Ascending aorta (tissue), 2 donors: ENCODE measurements at regions not wholly inside any gene's neighbourhood (a gene's known extent, or its start where the extent isn't known, plus 50 kb on each side); places are given as distances from the start of the nearest gene placed in this dataset.

Experiments
- DNase-seq, 2 donors: peaks; one replicate each; pipeline ENCODE4 v3.0.0-alpha.2; 2019; ENCODE audit warnings: low spot score in 2 of 2
- H3K27ac ChIP-seq, 2 donors: fragments of 200-600 bp; sonication (generic); one replicate each; pipeline ENCODE4 v1.5.1; 2016 to 2017; ENCODE audit warnings: mild to moderate bottlenecking in 1 of 2
- H3K27me3 ChIP-seq: fragments of 200-600 bp; sonication (generic); one replicate; pipeline ENCODE4 v1.5.1; 2017
- H3K36me3 ChIP-seq, 2 donors: fragments of 200-600 bp; sonication (generic); one replicate each; pipeline ENCODE4 v1.5.1; 2016
- H3K4me1 ChIP-seq, 2 donors: fragments of 200-600 bp; sonication (generic); one replicate each; pipeline ENCODE4 v1.5.1; 2016 to 2017; ENCODE audit warnings: mild to moderate bottlenecking in 1 of 2
- H3K4me3 ChIP-seq, 2 donors: fragments of 200-600 bp; sonication (generic); one replicate each; pipeline ENCODE4 v1.5.1; 2016 to 2017; ENCODE audit warnings: mild to moderate bottlenecking in 1 of 2
- H3K9me3 ChIP-seq, 2 donors: fragments of 200-600 bp; sonication (generic); one replicate each; pipeline ENCODE4 v1.5.1; 2016
- intact Hi-C: fragments of 100-400 bp; cut with DNase I; formaldehyde crosslinking; loops from one replicate; pipeline ENCODE4 v1.15.1; 2023
- TF ChIP-seq, protein P1 (sequence below), 3 experiments: fragments of 200-600 bp in 2 of 3; fragments of 450-650 bp in 1 of 3; sonication (generic) in 2 of 3; IDR thresholded peaks; one replicate each; pipeline ENCODE4 v1.5.1; 2016 to 2019; ENCODE audit warnings: antibody characterized with exemption in 3 of 3, mild to moderate bottlenecking in 1 of 3, moderate library complexity in 1 of 3

DNA sequence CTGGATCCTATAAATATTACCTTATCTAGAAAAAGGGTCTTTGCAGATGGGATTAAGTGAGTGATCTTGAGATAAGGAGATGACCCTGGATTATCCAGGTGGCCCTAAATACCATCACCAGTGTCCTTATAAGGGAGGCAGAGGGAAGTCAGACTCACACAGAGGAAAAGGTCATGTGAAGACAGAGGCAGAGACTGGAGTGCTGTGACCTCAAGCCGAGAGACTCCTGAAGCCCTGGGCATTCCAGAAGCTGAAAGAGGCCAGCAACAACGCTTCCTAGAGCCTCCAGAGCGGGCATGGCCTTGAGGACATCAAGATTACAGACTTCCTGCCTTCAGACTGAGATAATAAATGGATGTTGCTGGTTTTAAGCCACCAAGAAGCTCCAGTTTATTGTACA lies 118.8 kb downstream of the ATPSCKMT start:
- TF ChIP-seq, protein P1, sequence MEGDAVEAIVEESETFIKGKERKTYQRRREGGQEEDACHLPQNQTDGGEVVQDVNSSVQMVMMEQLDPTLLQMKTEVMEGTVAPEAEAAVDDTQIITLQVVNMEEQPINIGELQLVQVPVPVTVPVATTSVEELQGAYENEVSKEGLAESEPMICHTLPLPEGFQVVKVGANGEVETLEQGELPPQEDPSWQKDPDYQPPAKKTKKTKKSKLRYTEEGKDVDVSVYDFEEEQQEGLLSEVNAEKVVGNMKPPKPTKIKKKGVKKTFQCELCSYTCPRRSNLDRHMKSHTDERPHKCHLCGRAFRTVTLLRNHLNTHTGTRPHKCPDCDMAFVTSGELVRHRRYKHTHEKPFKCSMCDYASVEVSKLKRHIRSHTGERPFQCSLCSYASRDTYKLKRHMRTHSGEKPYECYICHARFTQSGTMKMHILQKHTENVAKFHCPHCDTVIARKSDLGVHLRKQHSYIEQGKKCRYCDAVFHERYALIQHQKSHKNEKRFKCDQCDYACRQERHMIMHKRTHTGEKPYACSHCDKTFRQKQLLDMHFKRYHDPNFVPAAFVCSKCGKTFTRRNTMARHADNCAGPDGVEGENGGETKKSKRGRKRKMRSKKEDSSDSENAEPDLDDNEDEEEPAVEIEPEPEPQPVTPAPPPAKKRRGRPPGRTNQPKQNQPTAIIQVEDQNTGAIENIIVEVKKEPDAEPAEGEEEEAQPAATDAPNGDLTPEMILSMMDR (IDR thresholded peaks at IDR 0.05) = no peak
- no peak for DNase-seq
- no peaks in the 10 kb centered on the region for H3K36me3 ChIP-seq
- no peak overlapping the region for H3K27ac ChIP-seq
- H3K4me3 ChIP-seq = no peak overlapping the region
- H3K27me3 ChIP-seq = no peaks in the 10 kb centered on the region
- H3K9me3 ChIP-seq = no peaks in the 10 kb centered on the region
- intact Hi-C loops = no loop called here
- H3K4me1 ChIP-seq = no peaks in the 10 kb centered on the region

GRCh38 chr5:10126900-10127299 lies 122.8 kb downstream of the ATPSCKMT start:
- Histone ChIP-seq H3K4me1 (no peaks in the 10 kb centered on the region), H3K27me3 (no peaks in the 10 kb centered on the region), H3K27ac (no peak overlapping the region), H3K36me3 (no peaks in the 10 kb centered on the region), H3K9me3 (no peaks in the 10 kb centered on the region), H3K4me3 (no peak overlapping the region)
- no peak for DNase-seq
- intact Hi-C loops = no loop called here
- TF ChIP-seq, protein P1 (IDR thresholded peaks at IDR 0.05) = no peak

GRCh38 chr5:10125116-10125515 lies 124.6 kb downstream of the ATPSCKMT start:
- intact Hi-C loops = no loop called here
- H3K27me3 ChIP-seq = no peaks in the 10 kb centered on the region
- no peaks in the 10 kb centered on the region for H3K4me1 ChIP-seq
- no peak overlapping the region for H3K27ac ChIP-seq
- H3K36me3 ChIP-seq = no peaks in the 10 kb centered on the region
- no peak overlapping the region for H3K4me3 ChIP-seq
- TF ChIP-seq, protein P1 (IDR thresholded peaks at IDR 0.05) = no peak
- DNase-seq = no peak
- no peaks in the 10 kb centered on the region for H3K9me3 ChIP-seq

DNA sequence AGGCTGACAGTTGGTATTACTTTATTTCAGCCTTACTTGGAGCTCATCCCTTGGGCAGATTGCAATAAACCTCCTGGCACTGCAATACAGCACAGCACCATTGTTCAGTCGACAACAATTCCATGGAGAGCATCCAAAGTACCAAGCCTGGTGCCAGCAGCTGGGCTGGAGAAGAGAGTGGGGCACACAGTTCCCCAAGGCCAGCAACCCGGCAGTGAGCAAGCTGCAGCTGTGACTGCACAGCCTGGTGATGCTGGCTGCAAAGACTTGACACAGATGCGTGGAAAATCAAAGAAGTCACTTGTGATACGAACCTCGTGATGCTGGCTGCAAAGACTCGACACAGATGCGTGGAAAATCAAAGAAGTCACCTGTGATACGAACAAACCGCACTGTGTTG lies 125.4 kb downstream of the ATPSCKMT start:
- no peaks in the 10 kb centered on the region for H3K36me3 ChIP-seq
- no peaks in the 10 kb centered on the region for H3K9me3 ChIP-seq
- H3K27me3 ChIP-seq = no peaks in the 10 kb centered on the region
- no peak overlapping the region for H3K27ac ChIP-seq
- no peak overlapping the region for H3K4me3 ChIP-seq
- TF ChIP-seq, protein P1 (IDR thresholded peaks at IDR 0.05) = no peak
- H3K4me1 ChIP-seq = no peaks in the 10 kb centered on the region
- no peak for DNase-seq
- intact Hi-C loops = no loop called here

DNA sequence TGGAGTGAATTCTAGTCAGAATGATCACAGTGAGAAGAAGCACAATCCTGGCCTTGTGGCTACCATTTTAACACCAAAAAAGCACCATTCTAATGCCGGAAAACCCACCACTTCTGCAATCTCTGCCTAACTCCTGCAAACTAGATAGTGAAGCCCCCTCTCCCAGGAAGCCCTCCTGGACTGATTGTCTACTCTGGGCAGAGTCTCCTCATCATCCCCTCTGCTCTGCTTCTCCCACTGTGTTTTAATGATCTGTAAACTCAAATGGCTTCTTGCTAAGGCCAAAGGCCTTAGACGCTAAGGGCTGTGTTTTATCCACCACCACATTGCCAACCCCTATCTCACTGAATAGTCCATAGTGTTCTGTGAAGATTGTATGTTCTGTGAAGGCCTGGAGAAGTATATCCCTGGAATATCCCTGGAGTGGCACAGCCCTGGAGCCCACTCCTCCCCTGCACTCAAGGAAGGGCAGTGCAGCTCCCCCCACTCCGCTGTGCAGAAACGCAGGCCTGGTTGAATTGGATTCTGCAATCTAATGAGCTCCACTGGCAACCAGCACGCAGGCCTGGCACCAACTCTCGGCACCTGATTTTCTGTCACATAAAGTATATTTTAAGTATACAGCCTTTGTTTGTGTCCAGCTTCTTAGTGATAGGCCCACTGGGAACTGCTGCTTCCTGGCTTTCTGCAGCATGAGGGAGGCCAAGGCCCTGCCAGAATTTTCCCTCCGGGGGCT lies 126.3 kb downstream of the ATPSCKMT start:
- H3K9me3 ChIP-seq = no peaks in the 10 kb centered on the region
- TF ChIP-seq, protein P1 (IDR thresholded peaks at IDR 0.05) = no peak
- intact Hi-C loops = no loop called here

More for the DNA sequence above, 126.3 kb downstream of the ATPSCKMT start:
- no peaks in the 10 kb centered on the region for H3K36me3 ChIP-seq
- no peaks in the 10 kb centered on the region for H3K4me1 ChIP-seq
- no peaks in the 10 kb centered on the region for H3K27me3 ChIP-seq
- H3K4me3 ChIP-seq = no peak overlapping the region
- H3K27ac ChIP-seq = no peak overlapping the region
- DNase-seq = no peak
